Aorta (tissue), 5 donors: ENCODE measurements at regions not wholly inside any gene's neighbourhood (a gene's known extent, or its start where the extent isn't known, plus 50 kb on each side); places are given as distances from the start of the nearest gene placed in this dataset.

ENCODE experiments used
- ATAC-seq: fragments of 200-7000 bp; cut with Tn5 transposase; one replicate; pipeline ENCODE4 v1.9.1; 2022; ENCODE audit warnings: moderate library complexity; ENCODE audit not compliant: low FRiP score
- DNase-seq, 2 donors: peaks; one replicate each; pipeline ENCODE4 v3.0.0-alpha.2; 2020
- H3K27ac ChIP-seq, 2 donors: one replicate each; pipeline ENCODE4 v1.5.1; 2013; ENCODE audit warnings: low read length in 2 of 2, mild to moderate bottlenecking in 2 of 2, moderate library complexity in 2 of 2, control low read depth in 1 of 2, inconsistent platforms in 1 of 2, low read depth in 1 of 2
- H3K27me3 ChIP-seq, 2 donors: one replicate each; pipeline ENCODE4 v1.6.1; 2013; ENCODE audit warnings: control low read depth in 1 of 2, low read length in 1 of 2, mild to moderate bottlenecking in 1 of 2, moderate library complexity in 1 of 2; ENCODE audit not compliant: insufficient read depth in 2 of 2, control insufficient read depth in 1 of 2
- H3K36me3 ChIP-seq, 2 donors: one replicate each; pipeline ENCODE4 v1.6.1; 2013; ENCODE audit warnings: control low read depth in 1 of 2, low read length in 1 of 2, mild to moderate bottlenecking in 1 of 2; ENCODE audit not compliant: insufficient read depth in 2 of 2, control insufficient read depth in 1 of 2
- H3K4me1 ChIP-seq, 2 donors: one replicate each; pipeline ENCODE4 v1.6.1; 2013; ENCODE audit warnings: low read length in 2 of 2, control low read depth in 1 of 2, mild to moderate bottlenecking in 1 of 2, moderate library complexity in 1 of 2; ENCODE audit not compliant: insufficient read depth in 2 of 2, control insufficient read depth in 1 of 2
- H3K4me3 ChIP-seq, 2 donors: one replicate each; pipeline ENCODE4 v1.5.1; 2013; ENCODE audit warnings: low read length in 2 of 2, control low read depth in 1 of 2, mild to moderate bottlenecking in 1 of 2
- H3K9me3 ChIP-seq: one replicate; pipeline ENCODE4 v1.6.1; 2013; ENCODE audit warnings: mild to moderate bottlenecking, low read length; ENCODE audit not compliant: control insufficient read depth
- WGBS, 2 donors: extraction: QIAGEN DNeasy Blood & Tissue Kit; methylation state at CpG; one replicate each; pipeline ENCODE4 v1.1.7; 2013; 5-methylcytosine and 5-hydroxymethylcytosine counted together
- intact Hi-C, 2 donors: fragments of 100-400 bp; cut with DNase I; formaldehyde crosslinking; loops; one replicate each; pipeline versions ENCODE4 v1.14.2 to v1.15.0; 2022
- donor health status: healthy with polysubstance abuse.
- donor health status: Bipolar disorder and iron deficiency.
- donor health status: DM: no; HTN: no; CAD: no.
- donor health status: DM: no; HTN: no; CAD: no.
- donor health status: DM: yes; HTN: yes; CAD: no.

DNA sequence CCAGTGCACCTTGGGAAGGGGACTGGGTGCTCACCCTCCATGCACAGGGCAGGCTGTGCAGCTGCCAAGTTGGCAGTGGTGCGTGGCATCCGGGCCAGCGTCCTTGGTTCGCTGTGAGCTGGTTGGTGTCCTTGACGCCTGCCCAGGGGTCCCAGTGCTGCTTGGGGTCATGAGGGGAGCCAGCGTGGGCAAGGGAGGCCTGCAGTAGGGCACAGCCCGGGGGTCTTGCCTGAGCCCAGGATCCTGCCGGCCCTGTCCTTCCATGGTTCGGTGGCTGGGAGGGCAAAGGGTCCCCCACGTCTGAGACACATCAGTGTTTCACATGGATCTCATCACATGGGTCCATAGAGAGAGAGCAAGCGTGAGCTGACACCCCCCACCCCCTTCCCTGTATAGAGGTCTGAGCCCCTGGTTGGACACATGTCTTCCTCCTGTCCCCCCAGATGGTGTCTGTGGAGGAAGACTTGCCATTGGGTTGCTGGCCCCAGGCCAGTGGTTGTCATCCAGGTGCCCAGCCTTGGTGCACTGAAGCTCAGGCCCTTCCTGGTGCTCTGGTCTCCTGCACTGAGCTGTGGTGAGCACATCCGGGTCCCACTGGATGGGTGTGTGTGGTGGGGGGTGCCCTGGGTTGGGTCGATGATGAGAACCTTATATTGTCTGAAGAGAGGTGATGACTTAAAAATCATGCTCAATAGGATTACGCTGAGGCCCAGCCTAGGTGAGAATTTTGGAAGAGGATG lies 232.3 kb downstream of the SNRPN start:
- intact Hi-C loops, result no loop called here
- Histone ChIP-seq H3K4me1 (no peaks in the 10 kb centered on the region), H3K36me3 (no peaks in the 10 kb centered on the region), H3K27me3 (no peaks in the 10 kb centered on the region), H3K9me3 (no peaks in the 10 kb centered on the region), H3K4me3 (no peak overlapping the region), H3K27ac (no peak overlapping the region)
- WGBS, 2 donors, result 88 to 89% methylated on average over 13 to 14 of the region's 14 CpGs
- DNase-seq (peak; percentile 34 to 62), ATAC-seq (no peak)

- ATAC-seq (no peak), DNase-seq (peak in 1 of 2 donors; percentile 16)
- Histone ChIP-seq H3K36me3 (no peaks in the 10 kb centered on the region), H3K4me1 (no peaks in the 10 kb centered on the region), H3K9me3 (no peaks in the 10 kb centered on the region), H3K4me3 (no peak overlapping the region), H3K27ac (no peak overlapping the region), H3K27me3 (no peaks in the 10 kb centered on the region)
- 73 to 81% methylated on average over 7 of the region's 7 CpGs for WGBS, 2 donors
- intact Hi-C loops, result no loop called here
These were observed 233.3 kb downstream of the SNRPN start for GRCh38 chr15:25188051-25188450.

DNA sequence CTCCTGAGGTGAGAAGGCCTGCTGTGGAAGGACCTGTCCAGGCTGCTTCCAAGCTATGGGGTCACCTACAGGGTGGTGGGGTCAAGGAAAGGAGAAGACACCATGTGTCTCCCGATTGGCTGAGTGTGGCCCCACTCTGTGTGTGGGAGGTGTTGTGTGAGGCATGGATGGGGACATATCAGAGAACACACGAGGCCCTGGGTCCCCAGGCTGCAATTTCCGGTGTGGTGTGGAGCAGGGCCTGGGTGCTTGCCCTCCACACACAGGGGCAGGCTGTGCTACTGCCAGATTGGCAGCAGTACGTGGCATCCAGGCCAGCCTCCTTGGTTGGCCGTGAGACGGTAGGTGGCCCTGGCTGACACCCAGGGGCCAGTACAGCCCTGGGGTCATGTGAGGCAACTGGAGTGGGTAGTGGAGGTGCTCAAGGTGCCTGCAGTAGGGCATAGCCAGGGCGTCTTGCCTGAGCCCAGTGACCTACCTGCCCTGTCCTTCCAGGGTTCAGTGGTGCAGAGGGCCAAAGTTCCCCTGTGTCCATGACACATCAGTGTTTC lies 233.8 kb downstream of the SNRPN start:
- WGBS, 2 donors, result 72 to 78% methylated on average over 7 of the region's 7 CpGs
- H3K36me3 ChIP-seq, result no peaks in the 10 kb centered on the region
- no peak overlapping the region for H3K4me3 ChIP-seq
- ATAC-seq (no peak), DNase-seq (no peak)
- no peak overlapping the region for H3K27ac ChIP-seq
- H3K4me1 ChIP-seq, result no peaks in the 10 kb centered on the region
- H3K27me3 ChIP-seq, result no peaks in the 10 kb centered on the region
- no peaks in the 10 kb centered on the region for H3K9me3 ChIP-seq
- intact Hi-C loops, result no loop called here

GRCh38 chr15:25189551-25189950 lies 234.8 kb downstream of the SNRPN start:
- 82 to 83% methylated on average over 11 of the region's 11 CpGs for WGBS, 2 donors
- no peak overlapping the region for H3K27ac ChIP-seq
- H3K4me1 ChIP-seq, result no peaks in the 10 kb centered on the region
- no peaks in the 10 kb centered on the region for H3K9me3 ChIP-seq
- H3K27me3 ChIP-seq, result no peaks in the 10 kb centered on the region
- H3K4me3 ChIP-seq, result no peak overlapping the region
- ATAC-seq (no peak), DNase-seq (no peak)
- intact Hi-C loops, result no loop called here
- no peaks in the 10 kb centered on the region for H3K36me3 ChIP-seq

DNA sequence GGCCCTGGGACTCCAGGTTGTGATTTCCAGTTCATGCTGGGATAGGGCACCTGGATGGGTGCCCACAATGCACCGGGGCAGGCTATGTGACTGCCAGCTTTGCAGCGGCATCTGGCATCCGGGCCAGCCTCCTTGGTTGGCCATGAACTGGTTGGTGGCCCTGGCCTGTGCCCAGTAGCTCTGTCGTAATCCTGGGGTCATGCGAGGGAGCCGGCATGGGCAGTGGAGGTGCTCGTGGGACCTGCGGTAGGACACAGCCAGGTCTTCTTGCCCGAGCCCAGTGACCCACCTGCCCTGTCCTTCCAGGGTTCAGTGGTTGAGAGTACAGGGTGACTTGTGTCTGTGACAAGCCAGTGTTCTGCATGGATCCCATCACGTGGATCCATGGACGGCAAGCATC lies 237.9 kb downstream of the SNRPN start:
- no peak for ATAC-seq
- H3K4me3 ChIP-seq, result no peak overlapping the region
- intact Hi-C loops, result no loop called here
- WGBS, 2 donors, result 84 to 92% methylated on average over 11 of the region's 11 CpGs
- H3K27me3 ChIP-seq, result no peaks in the 10 kb centered on the region
- no peaks in the 10 kb centered on the region for H3K36me3 ChIP-seq
- no peak for DNase-seq
- H3K4me1 ChIP-seq, result no peaks in the 10 kb centered on the region
- H3K9me3 ChIP-seq, result no peaks in the 10 kb centered on the region
- no peak overlapping the region for H3K27ac ChIP-seq

- Histone ChIP-seq H3K4me1 (no peaks in the 10 kb centered on the region), H3K9me3 (no peaks in the 10 kb centered on the region), H3K27me3 (no peaks in the 10 kb centered on the region), H3K4me3 (no peak overlapping the region), H3K36me3 (no peaks in the 10 kb centered on the region), H3K27ac (no peak overlapping the region)
- ATAC-seq (no peak), DNase-seq (no peak)
- intact Hi-C loops, result loop anchor here in 1 of 2 donors (10.0 kb wide), 1 partner anchor 1587 kb away; no protein-coding TSS in a partner anchor
- 84 to 88% methylated on average over 5 of the region's 5 CpGs for WGBS, 2 donors
These were observed 231.5 kb downstream of the UBE3A start for GRCh38 chr15:25207369-25207768.

GRCh38 chr15:25208735-25209134 lies 230.1 kb downstream of the UBE3A start:
- no peaks in the 10 kb centered on the region for H3K9me3 ChIP-seq
- no peaks in the 10 kb centered on the region for H3K36me3 ChIP-seq
- no peak overlapping the region for H3K4me3 ChIP-seq
- intact Hi-C loops, result loop anchor here in 1 of 2 donors (10.0 kb wide), 1 partner anchor 1586 kb away; no protein-coding TSS in a partner anchor
- WGBS, 2 donors, result 87 to 90% methylated on average over 7 of the region's 7 CpGs
- no peak overlapping the region for H3K27ac ChIP-seq
- H3K27me3 ChIP-seq, result no peaks in the 10 kb centered on the region
- ATAC-seq (no peak), DNase-seq (no peak)
- no peaks in the 10 kb centered on the region for H3K4me1 ChIP-seq

GRCh38 chr15:25220834-25221233 lies 218.0 kb downstream of the UBE3A start:
- Histone ChIP-seq H3K4me3 (no peak overlapping the region), H3K9me3 (no peaks in the 10 kb centered on the region), H3K27me3 (no peaks in the 10 kb centered on the region), H3K36me3 (no peaks in the 10 kb centered on the region), H3K4me1 (no peaks in the 10 kb centered on the region), H3K27ac (no peak overlapping the region)
- ATAC-seq (no peak), DNase-seq (no peak)
- 85 to 89% methylated on average over 5 of the region's 5 CpGs for WGBS, 2 donors
- intact Hi-C loops, result no loop called here

DNA sequence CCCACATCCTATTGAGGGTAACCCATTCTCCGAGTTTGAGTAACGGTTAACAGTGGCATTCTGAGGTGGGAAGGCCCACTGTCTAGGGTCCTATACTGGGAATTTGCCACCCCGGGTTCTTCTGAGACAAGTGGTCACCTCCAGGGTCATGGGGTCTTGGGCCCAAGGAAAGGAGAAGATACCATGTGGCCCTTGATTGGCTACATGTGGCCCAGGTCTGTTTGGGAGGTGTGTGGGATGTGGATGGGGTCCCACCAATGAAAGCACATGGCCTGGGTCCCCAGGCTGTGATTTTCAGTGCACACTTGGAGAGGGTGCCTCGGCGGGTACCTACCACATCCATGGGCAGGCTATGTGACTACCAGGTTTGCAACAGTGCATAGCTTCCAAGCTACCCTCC lies 214.4 kb downstream of the UBE3A start:
- DNase-seq, result no peak
- no peak overlapping the region for H3K4me3 ChIP-seq
- no peaks in the 10 kb centered on the region for H3K4me1 ChIP-seq
- no peaks in the 10 kb centered on the region for H3K36me3 ChIP-seq
- intact Hi-C loops, result no loop called here
- H3K27me3 ChIP-seq, result no peaks in the 10 kb centered on the region
- WGBS, 2 donors, result 88 to 91% methylated on average over 5 of the region's 5 CpGs
- H3K27ac ChIP-seq, result no peak overlapping the region
- no peaks in the 10 kb centered on the region for H3K9me3 ChIP-seq
- ATAC-seq, result no peak
